Right forelimb (tissue), 1 donor: ENCODE measurements at regions not wholly inside any gene's neighbourhood (a gene's known extent, or its start where the extent isn't known, plus 50 kb on each side); places are given as distances from the start of the nearest gene placed in this dataset.

Experiments
- DNase-seq: peaks from one replicate; pipeline ENCODE4 v3.0.0-alpha.2; 2018

- DNase-seq = no peak
Measured at GRCh38 chr2:184481865-184482264, 116.5 kb upstream of the ZNF804A start.

GRCh38 chr2:184498936-184499335, 99.4 kb upstream of the ZNF804A start:
- DNase-seq = no peak

DNA sequence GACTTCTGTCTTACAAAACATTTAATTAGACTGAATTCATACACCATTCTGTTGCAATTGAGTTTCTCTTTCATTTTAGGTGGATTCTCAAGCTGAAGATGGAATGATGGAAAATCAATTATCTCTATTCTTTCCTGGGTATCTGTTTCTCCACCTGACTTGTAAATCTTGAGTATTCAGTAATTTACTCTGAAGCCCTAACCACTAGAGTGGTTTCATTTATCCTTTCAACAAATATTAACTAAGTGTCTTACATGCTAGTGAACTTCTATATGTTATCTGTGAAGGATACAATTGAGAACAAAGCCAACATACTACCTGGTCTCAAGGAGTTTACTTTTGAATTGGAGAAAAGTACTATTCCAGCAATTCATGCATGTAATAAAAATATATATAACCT, 94.1 kb upstream of the ZNF804A start:
- DNase-seq = no peak

GRCh38 chr2:184507254-184507653, 91.1 kb upstream of the ZNF804A start:
- DNase-seq = no peak

DNA sequence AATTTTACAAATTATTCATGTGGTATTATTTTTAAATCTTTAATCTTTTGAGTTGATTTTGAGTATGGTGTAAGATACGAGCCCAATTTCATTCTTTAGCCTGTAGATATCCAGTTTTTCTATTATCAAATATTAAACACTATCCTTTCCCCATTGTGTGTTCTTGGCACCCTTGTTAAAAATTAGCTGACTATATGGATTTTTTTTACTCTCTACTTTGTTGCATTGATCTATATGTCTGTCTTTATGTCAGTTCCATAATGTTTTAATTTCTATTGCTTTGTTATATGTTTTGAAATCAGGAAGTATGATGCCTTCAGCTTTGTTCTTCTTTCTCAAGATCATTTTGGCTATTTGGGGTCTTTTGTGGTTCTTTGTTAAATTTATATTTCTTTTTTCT, 80.9 kb upstream of the ZNF804A start:
- no peak for DNase-seq

DNA sequence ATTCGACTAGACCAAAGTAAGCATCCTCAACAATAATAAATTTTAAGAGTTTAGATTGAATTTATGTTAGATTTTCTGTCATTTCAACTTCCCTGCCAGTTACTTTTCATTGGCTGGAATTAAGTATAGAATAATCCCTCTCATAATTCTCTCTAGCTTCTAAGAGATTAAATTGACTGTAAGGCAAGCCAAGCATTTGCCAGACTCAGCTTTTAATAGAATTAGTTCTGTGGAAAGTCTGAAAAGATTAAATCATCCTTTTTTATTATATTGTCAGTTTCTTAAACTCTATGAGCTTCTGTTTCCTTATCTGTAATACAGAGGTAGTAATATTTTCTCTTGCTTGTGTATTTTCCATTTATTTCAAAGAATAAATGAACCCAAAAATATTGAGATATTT, 77.9 kb upstream of the ZNF804A start:
- no peak for DNase-seq

DNA sequence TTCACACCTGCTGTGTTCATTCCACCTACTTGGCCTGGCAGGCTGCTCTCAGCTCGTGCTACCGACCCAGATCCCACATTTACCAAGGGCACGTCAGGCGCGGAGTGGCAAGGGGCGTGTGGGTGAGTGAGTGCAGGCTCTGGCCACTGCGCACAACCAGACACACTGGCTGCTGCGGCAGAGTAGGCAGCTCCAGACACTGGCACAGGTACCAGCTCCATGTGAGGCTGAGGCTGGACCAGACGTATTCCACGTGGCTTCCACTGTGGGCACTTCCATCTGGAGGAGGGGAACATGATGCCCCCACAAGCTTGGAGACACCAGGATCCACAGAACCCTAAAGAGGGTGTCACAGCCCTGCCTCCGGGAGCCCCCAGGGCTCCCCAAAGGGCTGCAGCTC, 74.6 kb upstream of the ZNF804A start:
- DNase-seq = no peak

DNA sequence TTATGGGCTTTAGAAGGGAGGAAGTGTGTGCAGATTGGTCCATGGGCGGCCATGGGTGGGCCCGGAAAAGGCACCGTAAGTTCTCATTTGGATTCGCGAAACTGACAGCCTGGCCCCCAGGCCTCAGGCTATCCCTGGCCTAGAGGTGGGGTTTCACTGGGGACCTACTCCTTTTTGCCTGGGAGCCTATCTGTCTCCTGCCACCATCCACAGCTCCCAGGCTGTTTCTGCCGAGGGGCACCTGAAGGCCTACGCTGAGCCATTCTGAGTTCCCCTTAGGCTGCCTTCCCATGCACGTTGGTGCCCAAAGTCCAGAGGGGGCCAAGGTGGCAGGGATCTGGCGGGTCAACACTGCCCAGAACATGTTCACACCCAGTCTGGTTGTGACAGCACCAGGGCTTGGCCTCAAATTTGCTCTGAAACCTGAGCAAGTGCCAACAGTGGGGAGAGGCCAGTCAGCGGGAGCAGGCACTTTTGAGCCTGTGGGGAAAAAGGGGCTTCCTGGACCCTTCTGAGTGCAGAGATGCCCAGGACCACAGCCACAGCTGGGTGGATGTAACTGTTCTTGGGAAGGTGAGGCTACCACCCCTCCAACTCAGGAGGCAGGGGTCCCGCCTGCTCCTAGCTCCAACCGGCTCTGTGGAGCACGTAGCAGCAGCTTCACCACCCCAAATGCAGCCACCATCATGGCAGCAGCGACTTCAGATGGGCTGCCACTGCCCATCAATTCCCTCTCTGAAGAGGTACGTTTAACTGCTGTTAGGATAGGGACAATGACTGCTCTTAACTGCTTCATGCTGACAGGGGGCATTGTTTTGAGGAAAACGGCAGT, 73.6 kb upstream of the ZNF804A start:
- DNase-seq = no peak

GRCh38 chr2:184527058-184527457, 71.3 kb upstream of the ZNF804A start:
- no peak for DNase-seq

- DNase-seq = no peak
Measured at GRCh38 chr2:184528119-184528518, 70.2 kb upstream of the ZNF804A start.

DNA sequence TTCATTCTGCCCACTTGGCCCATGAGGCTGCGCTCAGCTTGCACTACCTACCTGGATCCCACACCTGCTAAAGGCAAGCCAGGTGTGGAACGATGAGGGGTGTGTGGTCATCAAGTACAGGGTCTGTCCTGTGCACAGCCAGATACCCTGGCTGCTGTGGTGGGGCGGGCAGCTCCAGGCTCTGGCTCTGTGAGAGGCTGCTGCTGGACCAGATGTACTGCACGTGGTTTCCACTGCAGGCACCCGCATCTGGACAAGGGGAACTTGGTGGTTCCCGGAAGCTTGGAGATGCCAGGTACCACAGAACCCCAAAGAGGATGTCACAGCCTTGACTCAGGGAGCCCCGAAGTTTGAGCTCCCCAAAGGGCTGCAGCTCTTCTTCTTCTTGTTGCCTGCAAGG, 68.1 kb upstream of the ZNF804A start:
- no peak for DNase-seq

- DNase-seq = no peak
Measured at GRCh38 chr2:184530959-184531358, 67.4 kb upstream of the ZNF804A start.

DNA sequence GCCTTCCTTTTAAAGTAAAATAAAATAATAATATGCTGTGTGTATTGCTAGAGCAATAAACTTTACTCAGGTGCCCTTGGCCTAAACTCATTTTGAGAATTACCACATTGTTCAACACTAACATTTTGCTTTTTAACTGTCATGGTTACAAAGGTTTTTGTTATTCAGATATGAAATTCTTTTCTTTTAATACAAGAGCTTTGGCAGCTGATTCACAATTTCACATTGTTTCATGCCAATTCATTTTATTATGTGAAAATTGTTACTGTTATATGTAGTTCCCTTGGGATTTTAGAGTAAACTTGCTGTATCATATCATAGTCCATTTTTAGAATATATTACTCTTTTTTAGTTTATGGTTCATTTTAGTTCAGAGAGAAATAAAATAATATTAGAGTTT, 65.8 kb upstream of the ZNF804A start:
- DNase-seq = no peak

GRCh38 chr2:184534986-184535385, 63.3 kb upstream of the ZNF804A start:
- no peak for DNase-seq

GRCh38 chr2:184540246-184540789, 58.0 kb upstream of the ZNF804A start:
- no peak for DNase-seq

- no peak for DNase-seq
Measured at GRCh38 chr2:184541591-184541990, 56.7 kb upstream of the ZNF804A start.

DNA sequence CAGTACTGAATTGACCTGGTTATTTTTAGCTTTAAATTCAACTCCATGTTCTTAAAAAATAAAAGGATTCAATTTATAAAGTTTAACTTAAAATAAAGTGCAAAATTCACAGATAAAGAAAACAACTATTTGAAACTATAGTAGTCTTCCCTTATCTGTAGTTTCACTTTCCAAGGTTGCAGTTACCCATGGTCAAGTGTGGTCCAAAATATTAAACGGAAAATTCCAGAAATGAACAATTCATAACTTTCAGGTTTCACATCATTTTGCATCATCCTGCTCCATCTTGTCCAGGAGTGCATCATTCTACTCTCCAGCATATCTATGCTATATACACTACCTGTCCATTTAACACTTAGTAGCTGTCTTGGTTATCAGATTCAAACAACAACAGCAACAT, 54.5 kb upstream of the ZNF804A start:
- DNase-seq = no peak
